ENCODE measurements at regions not wholly inside any gene's neighbourhood (a gene's known extent, or its start where the extent isn't known, plus 50 kb on each side); places are given as distances from the start of the nearest gene placed in this dataset.

DNA sequence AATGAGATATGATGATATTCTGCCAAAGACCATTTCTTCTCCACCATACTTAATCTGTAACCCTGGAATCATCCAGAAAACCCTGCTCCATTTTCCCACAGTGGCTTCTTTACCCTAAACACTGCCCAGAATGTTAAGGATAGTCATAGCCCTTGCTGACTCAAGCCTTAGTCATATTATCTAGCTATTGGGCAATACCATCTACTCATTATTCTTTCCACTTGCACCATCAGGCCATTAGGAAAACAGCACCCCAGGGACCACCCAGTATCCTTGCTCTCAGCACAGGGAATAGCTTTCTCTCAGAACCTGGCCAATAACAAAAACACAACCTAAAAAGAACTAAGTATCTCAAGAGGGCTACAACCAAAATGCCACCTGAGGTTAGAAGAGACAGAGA is 445.7 kb upstream of the SLC14A2 start:
- DNase-seq = no peak

- no peak for DNase-seq
Measured at GRCh38 chr18:45171679-45172191, 443.5 kb upstream of the SLC14A2 start.

DNA sequence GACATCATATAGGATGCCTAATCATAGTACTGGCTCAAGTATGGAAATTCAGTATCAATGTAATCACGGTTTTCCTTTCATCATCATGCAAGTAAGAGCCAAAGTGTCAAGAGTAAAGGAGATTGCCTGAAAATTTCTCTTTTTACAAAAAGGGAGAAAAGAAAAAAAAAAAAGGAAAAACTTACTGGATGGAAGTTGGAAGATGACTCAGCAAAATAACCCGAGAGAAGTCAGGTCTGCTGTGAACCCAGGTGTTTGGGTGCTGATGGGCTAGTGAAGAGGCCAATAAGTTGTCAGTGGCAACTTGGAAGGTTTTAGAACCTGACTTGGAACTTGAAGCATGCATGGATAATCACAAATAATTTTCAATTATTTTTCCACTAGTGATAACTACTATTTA is 441.9 kb upstream of the SLC14A2 start:
- no peak for DNase-seq

- DNase-seq = no peak
Measured at GRCh38 chr18:45173799-45174519, 441.3 kb upstream of the SLC14A2 start.

- no peak for DNase-seq
Measured at GRCh38 chr18:45174629-45175136, 440.6 kb upstream of the SLC14A2 start.

GRCh38 chr18:45175511-45175910 is 439.8 kb upstream of the SLC14A2 start:
- no peak for DNase-seq

GRCh38 chr18:45186832-45187231 is 428.4 kb upstream of the SLC14A2 start:
- DNase-seq = no peak

DNA sequence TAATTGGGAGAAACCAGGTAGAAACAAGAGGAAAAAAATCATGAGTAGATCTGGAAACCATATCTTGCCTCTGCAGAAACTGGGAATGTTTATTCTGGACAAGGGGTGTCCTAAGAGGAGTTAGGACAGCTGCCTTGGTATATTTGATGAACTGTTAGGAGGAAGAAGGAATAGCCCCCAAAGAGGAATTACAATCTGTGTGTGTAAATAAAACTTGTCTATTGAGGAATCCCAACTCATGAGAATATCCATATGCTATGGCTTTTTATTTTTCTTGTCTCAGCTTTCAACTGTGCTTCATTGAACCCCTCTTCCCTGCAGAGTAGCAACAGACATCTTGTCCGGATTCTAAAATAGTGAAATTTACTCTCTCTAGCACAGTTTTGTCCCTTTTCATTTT is 423.5 kb upstream of the SLC14A2 start:
- DNase-seq = no peak

DNA sequence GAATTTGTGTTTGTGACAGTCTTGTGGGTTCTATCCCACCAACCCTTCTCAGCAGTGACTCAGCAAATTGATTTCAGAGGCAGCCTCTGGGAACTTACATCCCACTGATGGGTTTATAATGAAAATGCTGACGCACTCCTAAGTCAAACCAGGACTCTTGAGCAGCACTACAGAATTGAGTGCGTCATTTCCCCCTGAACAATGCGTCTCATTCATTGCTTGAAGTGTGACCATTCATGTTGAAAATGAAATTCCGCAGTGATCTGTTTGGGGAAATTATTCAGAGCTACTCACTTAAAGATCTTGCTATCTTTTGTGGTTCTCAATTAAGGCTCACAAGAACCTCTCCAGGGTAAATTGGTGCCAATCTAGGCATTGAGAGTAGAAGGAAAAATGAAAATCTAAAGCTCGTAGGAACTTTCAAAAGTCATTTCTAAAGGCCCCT is 417.7 kb upstream of the SLC14A2 start:
- DNase-seq = no peak

GRCh38 chr18:45198526-45198925 is 416.8 kb upstream of the SLC14A2 start:
- DNase-seq = no peak

GRCh38 chr18:45201029-45201428 is 414.2 kb upstream of the SLC14A2 start:
- DNase-seq = no peak

DNA sequence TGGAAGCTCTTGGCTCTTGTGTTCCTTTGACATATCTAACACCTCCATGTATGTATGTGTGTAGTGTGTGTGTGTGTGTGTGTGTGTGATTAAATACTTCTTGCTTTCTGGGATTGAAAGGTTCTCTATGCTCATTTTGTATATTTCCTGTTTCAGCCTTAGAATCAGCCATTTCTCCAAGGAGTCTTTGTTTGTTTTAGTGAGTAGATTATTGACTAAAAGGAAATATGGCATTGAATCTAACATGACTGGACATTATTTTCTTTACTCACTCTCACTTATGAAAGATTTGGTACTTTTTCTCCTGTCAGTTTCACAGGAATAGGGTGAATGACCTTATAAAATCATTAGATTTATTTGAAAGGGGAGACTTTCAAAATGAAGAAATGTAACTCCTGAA is 413.8 kb upstream of the SLC14A2 start:
- DNase-seq = no peak

- DNase-seq = no peak
Measured at GRCh38 chr18:45202061-45202460, 413.2 kb upstream of the SLC14A2 start.

DNA sequence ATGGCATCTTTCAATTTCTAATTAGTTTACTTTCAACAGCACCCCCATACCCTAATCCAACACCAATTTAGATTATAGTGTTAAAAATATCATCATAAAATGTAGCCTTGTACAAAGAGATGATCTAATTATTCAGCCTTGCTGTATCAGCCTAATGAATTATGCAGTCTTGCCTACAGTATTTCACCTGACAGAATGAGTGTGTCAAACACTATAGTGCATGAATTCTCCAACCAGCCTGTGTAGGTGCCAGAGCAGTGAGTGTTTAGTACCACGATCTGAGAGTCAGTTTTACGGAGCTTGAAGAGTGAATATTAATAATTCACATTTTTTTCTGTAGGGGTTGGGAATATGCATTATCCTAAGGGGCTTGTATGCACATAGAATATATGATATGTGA is 411.6 kb upstream of the SLC14A2 start:
- no peak for DNase-seq

DNA sequence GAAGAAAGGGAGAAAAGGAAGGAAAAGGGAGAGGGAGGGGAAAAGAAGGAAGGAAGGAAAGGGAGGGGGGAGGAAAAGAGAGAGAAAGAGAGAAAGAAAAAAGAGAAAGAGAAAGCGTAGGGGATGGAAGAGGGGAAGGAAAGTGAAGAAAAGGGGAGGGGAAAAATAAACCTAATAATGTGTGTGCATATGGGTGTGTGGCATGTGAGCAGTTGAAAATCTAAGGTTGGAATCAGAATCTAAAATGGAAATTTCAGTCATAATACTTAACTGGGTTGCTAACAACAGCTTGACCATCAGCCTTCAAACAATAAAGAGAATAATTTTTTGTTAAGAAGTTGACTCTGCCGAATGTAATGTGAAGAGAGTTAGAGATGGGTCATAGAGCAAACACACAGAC is 407.9 kb upstream of the SLC14A2 start:
- no peak for DNase-seq

DNA sequence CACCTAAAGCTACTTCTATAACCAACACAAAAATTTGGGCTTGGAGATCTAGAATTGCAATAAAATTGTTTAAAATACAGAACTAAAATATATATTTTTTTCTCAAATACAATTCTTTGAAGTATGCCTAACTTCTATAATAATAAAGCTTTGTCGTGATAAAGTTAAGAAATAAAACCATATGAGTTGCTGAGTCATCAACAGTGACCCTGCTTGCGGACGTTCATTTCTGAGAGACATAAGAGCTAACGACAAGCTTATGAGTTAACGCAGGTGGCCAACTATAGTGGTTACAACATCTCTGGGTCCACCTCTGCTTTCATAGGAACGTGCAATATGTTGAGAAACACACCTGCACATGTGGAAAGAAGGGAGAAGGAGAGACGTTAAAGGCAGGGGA is 407.1 kb upstream of the SLC14A2 start:
- DNase-seq = no peak

DNA sequence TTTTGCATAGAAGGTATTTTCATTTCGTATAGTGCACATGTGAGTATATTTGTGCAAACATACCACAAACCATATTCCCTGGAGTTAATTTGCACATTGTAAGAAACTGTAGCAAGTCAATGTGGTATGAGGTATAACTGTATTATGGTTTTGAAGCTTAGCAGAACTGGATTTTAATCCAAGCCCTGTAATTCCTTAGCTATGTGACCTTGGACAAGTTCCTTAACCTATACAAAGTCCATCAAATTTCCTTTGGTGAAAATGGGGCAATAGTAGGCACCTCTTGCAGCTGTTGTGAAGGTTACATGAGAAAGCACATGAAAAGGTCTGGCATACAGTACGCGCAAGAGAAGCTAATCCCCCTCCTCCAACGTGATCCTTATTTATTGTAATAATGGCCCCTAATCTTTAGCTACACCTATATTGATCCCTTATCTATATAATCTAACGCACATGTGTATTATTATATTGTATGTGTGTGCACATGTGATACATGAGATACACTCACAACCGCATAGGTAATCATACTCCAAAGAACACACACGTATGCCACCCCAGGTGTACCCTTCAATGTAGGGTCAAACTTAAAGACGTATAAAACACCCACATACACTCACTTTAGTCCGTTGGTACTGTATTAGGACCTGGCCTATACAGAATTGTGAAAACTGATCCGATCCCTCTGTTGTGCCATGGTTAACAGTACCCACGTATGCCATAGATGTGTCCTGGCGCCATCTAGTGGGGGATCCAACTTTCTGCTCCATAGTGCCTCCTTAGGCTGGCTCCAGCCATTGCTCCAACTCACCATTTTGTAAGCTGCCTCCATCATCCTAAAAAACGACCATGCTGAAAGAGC is 402.9 kb upstream of the SLC14A2 start:
- peak; percentile 69 for DNase-seq

DNA sequence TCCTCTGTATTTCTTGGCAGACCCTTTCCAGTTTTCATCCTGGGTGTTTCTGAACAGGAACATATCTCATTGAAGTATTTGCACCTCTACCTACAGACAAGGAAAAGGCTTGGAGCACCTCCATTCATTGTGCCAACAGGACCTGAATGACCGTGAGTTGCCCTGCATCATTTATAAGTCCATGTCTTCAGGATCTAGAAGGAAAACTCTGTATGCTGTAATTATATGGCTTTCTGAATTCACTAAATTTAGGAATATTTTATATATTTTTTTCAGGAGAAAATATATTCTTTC is 402.3 kb upstream of the SLC14A2 start:
- DNase-seq = no peak

DNA sequence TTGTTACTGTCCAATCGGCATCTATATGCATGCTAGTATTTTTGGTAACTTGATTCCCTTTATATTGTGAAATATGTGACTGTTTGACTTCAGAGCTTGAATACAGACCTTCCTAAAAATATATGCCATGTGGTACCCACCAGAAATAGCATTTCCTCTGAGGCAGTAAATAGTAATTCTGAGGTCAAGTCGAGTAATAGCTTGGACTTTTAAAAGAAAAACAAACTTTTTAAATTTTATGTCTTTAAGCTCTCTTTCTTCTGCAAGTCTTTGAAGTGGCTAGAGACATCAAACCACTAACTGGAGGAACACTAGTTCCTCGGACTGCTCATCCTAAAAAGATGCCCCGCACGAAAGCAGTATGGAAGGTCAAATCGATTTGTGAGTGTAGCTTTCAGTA is 396.8 kb upstream of the SLC14A2 start:
- no peak for DNase-seq

- no peak for DNase-seq
Measured at GRCh38 chr18:45221363-45221762, 393.9 kb upstream of the SLC14A2 start.

DNA sequence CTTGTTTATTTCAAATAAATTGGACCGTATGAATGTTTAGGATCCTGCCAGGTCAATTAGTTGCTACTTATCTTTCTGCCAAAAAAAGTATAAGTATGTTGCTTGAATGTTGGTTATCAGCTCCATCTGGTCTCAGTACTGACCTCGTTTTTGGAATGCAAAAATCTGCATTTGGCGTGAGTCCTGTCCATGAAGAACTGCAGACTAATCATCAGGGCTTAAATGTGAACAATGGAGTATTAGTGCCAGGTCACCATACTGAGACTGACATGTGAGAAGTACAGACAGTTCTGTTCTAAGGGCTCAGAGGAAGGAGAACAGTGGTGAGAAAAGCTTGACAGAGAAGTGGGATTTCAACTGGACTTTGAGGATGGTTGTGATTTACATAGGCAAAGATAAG is 393.1 kb upstream of the SLC14A2 start:
- no peak for DNase-seq

DNA sequence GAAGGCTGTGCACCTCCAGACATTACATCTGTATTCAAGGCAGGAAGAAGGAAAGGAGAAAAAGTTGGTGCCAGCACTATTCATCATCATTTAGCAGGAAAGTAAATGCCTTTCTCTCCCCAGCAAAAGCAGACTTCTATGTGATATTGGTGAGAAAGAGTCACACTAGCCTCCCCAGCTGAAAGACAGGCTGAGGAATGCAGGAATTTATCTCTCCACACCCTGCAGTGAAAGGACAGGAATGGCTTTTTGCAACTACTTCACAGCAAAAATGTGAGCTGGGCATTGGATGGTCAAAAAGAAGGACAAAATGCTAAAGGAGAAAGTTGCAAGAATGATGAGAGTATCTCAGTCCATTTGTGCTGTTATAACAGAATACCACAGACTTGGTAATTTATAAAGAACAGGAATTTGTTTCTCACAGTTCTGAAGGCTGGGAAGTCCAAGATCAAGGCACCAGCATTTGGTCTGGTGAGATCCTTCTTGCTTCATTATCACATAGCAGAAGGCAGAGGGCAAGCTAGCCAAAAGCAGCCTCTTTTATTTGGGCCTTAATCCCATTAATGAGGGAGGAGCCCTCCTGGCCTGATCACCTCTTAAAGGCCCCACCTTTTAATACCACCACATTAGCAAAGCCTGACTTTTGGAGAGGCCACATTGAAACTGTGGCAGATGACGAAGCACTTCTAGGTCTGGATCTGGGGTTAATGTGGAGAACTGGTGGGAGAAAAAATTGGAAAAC is 388.1 kb upstream of the SLC14A2 start:
- no peak for DNase-seq

DNA sequence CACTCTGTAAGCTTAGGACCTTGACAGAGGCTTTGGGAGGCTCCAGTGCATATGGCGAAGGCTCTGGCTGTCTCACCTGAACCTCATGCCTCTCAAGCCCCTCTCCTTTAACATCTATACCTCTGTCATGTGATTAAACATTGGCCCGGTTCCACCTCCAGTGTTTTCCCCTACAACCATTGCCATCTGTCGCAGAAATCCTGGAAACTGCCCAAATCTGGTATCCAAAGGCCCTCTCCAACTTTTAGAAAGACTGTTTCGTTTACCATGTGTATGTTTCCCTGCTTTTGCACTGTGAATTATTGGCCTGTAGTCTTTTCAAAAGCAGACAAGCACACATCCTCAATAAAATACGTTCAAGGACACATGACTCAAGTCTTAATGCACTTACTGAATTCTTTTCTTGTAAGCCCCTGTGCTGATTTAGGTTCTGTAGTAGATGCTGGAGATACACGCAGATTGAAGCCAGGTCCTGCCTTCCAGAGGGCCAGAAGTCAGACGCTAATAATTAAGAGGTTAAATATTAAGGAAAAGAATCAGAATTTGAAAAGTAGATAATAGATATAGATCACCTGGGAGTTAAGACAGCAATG is 386.4 kb upstream of the SLC14A2 start:
- no peak for DNase-seq

Measured in CD4-positive, alpha-beta T cell treated with Interleukin-4 for 4 hours (primary cell).